ENCODE measurements at regions not wholly inside any gene's neighbourhood (a gene's known extent, or its start where the extent isn't known, plus 50 kb on each side); places are given as distances from the start of the nearest gene placed in this dataset.

DNA sequence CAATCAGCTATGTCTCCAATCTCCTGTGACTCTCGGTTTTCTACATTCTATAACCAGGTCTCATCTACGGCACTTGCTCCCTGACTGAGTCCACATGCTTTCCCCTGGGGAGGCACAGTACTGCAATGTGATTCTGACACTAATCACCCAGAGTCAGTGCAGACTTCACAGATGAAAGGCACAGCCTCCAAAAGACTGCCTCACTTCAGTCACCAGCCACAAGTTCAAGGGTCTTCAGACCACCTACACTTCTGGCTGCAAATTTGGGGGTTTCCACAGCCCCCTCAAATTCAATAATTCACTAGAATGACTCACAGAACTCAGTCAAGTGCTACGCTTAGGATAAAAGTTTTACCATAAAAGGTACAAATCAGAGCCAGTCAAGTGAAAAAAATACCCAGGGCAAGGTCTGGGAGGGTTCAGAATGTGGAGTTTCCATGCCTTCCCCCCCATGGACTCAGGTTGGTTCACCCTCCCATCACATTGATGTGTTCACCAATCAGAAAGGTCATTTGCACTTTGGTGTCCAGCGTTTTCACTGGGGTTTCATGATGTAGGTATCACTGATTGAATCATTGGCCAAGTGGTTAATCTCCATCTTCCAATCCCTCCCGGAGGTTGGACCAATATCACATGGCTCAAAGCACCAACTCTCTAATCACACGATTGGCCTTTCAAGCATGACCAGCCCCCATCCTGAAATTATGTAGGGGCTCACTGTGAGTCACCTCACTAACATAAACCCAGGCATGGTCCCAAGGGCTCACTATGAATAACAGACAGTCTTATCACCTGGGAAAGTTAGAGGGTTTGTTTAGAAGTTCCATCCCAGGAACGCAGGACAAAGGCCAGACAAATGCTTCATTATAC is 182.9 kb upstream of the CAMK1G start:
- H3K27ac ChIP-seq, result no peak overlapping the region
- peak; percentile 22 for DNase-seq (ENCODE audit: low spot score)
- TF ChIP-seq, protein P1, sequence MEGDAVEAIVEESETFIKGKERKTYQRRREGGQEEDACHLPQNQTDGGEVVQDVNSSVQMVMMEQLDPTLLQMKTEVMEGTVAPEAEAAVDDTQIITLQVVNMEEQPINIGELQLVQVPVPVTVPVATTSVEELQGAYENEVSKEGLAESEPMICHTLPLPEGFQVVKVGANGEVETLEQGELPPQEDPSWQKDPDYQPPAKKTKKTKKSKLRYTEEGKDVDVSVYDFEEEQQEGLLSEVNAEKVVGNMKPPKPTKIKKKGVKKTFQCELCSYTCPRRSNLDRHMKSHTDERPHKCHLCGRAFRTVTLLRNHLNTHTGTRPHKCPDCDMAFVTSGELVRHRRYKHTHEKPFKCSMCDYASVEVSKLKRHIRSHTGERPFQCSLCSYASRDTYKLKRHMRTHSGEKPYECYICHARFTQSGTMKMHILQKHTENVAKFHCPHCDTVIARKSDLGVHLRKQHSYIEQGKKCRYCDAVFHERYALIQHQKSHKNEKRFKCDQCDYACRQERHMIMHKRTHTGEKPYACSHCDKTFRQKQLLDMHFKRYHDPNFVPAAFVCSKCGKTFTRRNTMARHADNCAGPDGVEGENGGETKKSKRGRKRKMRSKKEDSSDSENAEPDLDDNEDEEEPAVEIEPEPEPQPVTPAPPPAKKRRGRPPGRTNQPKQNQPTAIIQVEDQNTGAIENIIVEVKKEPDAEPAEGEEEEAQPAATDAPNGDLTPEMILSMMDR (IDR thresholded peaks at IDR 0.05), result no peak
- H3K4me3 ChIP-seq, result no peak overlapping the region

DNA sequence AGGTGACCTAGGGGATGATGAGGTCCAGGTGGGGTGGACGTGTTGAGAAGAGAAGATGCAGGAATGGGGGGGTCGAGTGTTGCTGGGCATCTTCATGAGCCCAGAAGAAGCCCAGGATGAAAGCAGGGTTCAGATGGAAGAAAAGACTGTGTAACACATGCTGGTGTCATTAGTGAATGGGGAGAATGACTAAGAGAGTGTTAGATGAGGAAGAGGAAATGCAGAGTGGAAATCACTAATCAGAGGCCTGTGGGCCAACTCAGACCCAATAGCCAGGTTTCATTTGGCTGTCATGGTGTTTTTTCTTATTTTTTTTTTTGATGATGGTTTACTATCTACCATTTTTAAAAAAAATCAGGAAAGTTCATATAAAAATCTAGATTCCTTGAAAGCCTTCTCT is 180.8 kb upstream of the CAMK1G start:
- TF ChIP-seq, protein P1 (IDR thresholded peaks at IDR 0.05), result no peak
- Histone ChIP-seq H3K27ac (no peak overlapping the region), H3K4me3 (no peak overlapping the region)
- DNase-seq (ENCODE audit: low spot score), result peak; percentile 4

- peak; percentile 9 for DNase-seq (ENCODE audit: low spot score)
- Histone ChIP-seq H3K4me3 (no peak overlapping the region), H3K27ac (no peak overlapping the region)
- TF ChIP-seq, protein P1 (IDR thresholded peaks at IDR 0.05), result no peak
Measured at GRCh38 chr1:209403921-209404320, 179.6 kb upstream of the CAMK1G start.

- TF ChIP-seq, protein P1 (IDR thresholded peaks at IDR 0.05), result no peak
- peak; percentile 7 for DNase-seq (ENCODE audit: low spot score)
- Histone ChIP-seq H3K4me3 (no peak overlapping the region), H3K27ac (no peak overlapping the region)
Measured at GRCh38 chr1:209404577-209404976, 178.9 kb upstream of the CAMK1G start.

GRCh38 chr1:209405183-209405814 is 178.2 kb upstream of the CAMK1G start:
- DNase-seq (ENCODE audit: low spot score), result no peak
- Histone ChIP-seq H3K4me3 (no peak overlapping the region), H3K27ac (no peak overlapping the region)
- TF ChIP-seq, protein P1 (IDR thresholded peaks at IDR 0.05), result no peak

- no peak overlapping the region for H3K4me3 ChIP-seq
- TF ChIP-seq, protein P1 (IDR thresholded peaks at IDR 0.05), result no peak
- DNase-seq (ENCODE audit: low spot score), result peak; percentile 4
- H3K27ac ChIP-seq, result no peak overlapping the region
Measured at GRCh38 chr1:209406168-209406567, 177.3 kb upstream of the CAMK1G start.
